ENCODE measurements at regions not wholly inside any gene's neighbourhood (a gene's known extent, or its start where the extent isn't known, plus 50 kb on each side); places are given as distances from the start of the nearest gene placed in this dataset.

DNA sequence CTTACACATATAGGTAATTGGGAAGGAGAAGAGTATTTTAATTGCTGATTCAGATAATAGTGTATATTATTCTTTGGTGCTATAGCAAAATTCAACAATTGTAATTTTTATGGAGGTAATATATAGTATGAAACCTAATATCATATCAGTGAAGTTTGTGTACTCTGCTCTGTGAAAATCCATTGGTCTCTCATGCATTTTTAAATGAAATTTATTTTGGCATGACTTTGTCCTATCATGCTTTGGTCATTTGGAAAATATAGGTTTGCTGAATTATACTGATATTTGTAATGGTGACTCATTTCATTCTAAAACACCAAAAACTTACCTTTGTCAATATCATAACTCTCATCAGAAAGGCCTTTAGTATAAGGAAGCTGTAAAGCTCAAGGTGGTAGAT, 962.0 kb upstream of the NOVA1 start:
- H3K9me3 ChIP-seq (ENCODE audit: control insufficient read depth, insufficient read depth, low read depth, low read length) = no peaks in the 10 kb centered on the region
- CTCF ChIA-PET = no interaction called here

DNA sequence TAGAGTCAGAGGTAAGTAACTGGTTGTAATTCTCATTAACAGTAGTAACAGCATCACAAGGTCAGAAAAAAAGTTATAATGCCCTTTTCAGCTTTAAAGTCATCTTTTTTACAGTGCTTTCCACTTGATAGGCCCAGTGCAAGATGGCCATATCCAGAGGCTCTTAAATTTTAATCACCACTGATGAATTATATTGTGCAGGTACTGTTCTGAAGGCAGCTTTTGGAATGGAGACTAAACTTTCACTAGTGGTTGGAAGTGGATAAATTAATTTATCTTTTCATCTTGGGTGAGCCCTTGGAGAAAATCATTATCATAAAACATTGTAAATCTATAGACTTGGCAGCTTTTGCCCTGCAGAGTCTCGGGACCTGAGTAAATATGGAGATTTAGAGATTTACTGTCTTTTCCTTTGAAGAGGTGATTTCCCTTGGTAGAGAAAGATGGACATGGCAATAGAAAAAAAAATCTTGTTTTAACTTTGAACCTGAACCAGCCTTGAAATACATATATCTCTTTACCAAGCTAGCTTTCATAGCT, 969.1 kb upstream of the NOVA1 start:
- no peak overlapping the region for H3K4me3 ChIP-seq (ENCODE audit: low read depth, low read length)
- no peak overlapping the region for H3K27ac ChIP-seq (ENCODE audit: extremely low read depth, low read depth, low read length)
- no peaks in the 10 kb centered on the region for H3K36me3 ChIP-seq (ENCODE audit: control insufficient read depth in 2 of 2, insufficient read depth in 1 of 2, low read length in 2 of 2)
- CTCF ChIA-PET = no interaction called here
- no peaks in the 10 kb centered on the region for H3K4me1 ChIP-seq (ENCODE audit: control insufficient read depth, insufficient read depth, low read length)
- POLR2A ChIA-PET = no interaction called here
- TF ChIP-seq GLIS2 (tag by site-specific recombination; IDR thresholded peaks at IDR 0.05) (no peak), HOXD13 (CRISPR knock-in tag; IDR thresholded peaks at IDR 0.05; ENCODE audit: borderline replicate concordance) (no peak), YY2 (tag by site-specific recombination; IDR thresholded peaks at IDR 0.05) (no peak), IKZF3 (tag by site-specific recombination; IDR thresholded peaks at IDR 0.05) (no peak), ZNF621 (tag by site-specific recombination; IDR thresholded peaks at IDR 0.05) (no peak), ZNF140 (tag by site-specific recombination; IDR thresholded peaks at IDR 0.05) (no peak), ZNF624 (tag by site-specific recombination; IDR thresholded peaks at IDR 0.05) (no peak), KLF1 (tag by site-specific recombination; IDR thresholded peaks at IDR 0.05) (no peak), ZBTB1 (tag by site-specific recombination; IDR thresholded peaks at IDR 0.05) (no peak), ZNF175 (tag by site-specific recombination; IDR thresholded peaks at IDR 0.05) (no peak), GLI4 (tag by site-specific recombination; IDR thresholded peaks at IDR 0.05) (no peak), ZNF549 (tag by site-specific recombination; IDR thresholded peaks at IDR 0.05) (no peak), ZEB2 (tag by site-specific recombination; IDR thresholded peaks at IDR 0.05) (no peak), ZNF501 (tag by site-specific recombination; IDR thresholded peaks at IDR 0.05) (no peak), GLIS1 (tag by site-specific recombination; IDR thresholded peaks at IDR 0.05) (no peak), ZNF214 (tag by site-specific recombination; IDR thresholded peaks at IDR 0.05; ENCODE audit: borderline replicate concordance) (no peak), ZNF184 (tag by site-specific recombination; IDR thresholded peaks at IDR 0.05) (no peak), KLF9 (tag by site-specific recombination; IDR thresholded peaks at IDR 0.05; ENCODE audit: low read depth) (no peak)
- TF ChIP-seq, protein P1, sequence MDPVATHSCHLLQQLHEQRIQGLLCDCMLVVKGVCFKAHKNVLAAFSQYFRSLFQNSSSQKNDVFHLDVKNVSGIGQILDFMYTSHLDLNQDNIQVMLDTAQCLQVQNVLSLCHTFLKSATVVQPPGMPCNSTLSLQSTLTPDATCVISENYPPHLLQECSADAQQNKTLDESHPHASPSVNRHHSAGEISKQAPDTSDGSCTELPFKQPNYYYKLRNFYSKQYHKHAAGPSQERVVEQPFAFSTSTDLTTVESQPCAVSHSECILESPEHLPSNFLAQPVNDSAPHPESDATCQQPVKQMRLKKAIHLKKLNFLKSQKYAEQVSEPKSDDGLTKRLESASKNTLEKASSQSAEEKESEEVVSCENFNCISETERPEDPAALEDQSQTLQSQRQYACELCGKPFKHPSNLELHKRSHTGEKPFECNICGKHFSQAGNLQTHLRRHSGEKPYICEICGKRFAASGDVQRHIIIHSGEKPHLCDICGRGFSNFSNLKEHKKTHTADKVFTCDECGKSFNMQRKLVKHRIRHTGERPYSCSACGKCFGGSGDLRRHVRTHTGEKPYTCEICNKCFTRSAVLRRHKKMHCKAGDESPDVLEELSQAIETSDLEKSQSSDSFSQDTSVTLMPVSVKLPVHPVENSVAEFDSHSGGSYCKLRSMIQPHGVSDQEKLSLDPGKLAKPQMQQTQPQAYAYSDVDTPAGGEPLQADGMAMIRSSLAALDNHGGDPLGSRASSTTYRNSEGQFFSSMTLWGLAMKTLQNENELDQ (tag by site-specific recombination; IDR thresholded peaks at IDR 0.05; ENCODE audit: low read depth) = no peak
- no peaks in the 10 kb centered on the region for H3K9me3 ChIP-seq (ENCODE audit: control insufficient read depth, insufficient read depth, low read depth, low read length)

More for the DNA sequence above, 962.0 kb upstream of the NOVA1 start:
- POLR2A ChIA-PET = no interaction called here
- Histone ChIP-seq H3K36me3 (ENCODE audit: control insufficient read depth in 2 of 2, insufficient read depth in 1 of 2, low read length in 2 of 2) (no peaks in the 10 kb centered on the region), H3K4me1 (ENCODE audit: control insufficient read depth, insufficient read depth, low read length) (no peaks in the 10 kb centered on the region), H3K4me3 (ENCODE audit: low read depth, low read length) (no peak overlapping the region), H3K27ac (ENCODE audit: extremely low read depth, low read depth, low read length) (no peak overlapping the region)
- TF ChIP-seq GLI2 (tag by site-specific recombination; IDR thresholded peaks at IDR 0.05; ENCODE audit: borderline replicate concordance, low read depth) (no peak), ZFP3 (tag by site-specific recombination; IDR thresholded peaks at IDR 0.05; ENCODE audit: low read depth) (no peak), ZNF223 (tag by site-specific recombination; IDR thresholded peaks at IDR 0.05) (no peak), ZNF341 (tag by site-specific recombination; IDR thresholded peaks at IDR 0.05; ENCODE audit: low read depth) (no peak), MYNN (tag by site-specific recombination; IDR thresholded peaks at IDR 0.05; ENCODE audit: borderline replicate concordance) (no peak), BCL11A (tag by site-specific recombination; IDR thresholded peaks at IDR 0.05; ENCODE audit: low read depth) (no peak), ZNF335 (tag by site-specific recombination; conservative IDR thresholded peaks at IDR 0.05) (no peak), ZNF292 (tag by site-specific recombination; IDR thresholded peaks at IDR 0.05; ENCODE audit: borderline replicate concordance, low read depth) (no peak), ZNF837 (tag by site-specific recombination; IDR thresholded peaks at IDR 0.05) (no peak), KLF10 (tag by site-specific recombination; IDR thresholded peaks at IDR 0.05) (no peak), ZSCAN30 (tag by site-specific recombination; IDR thresholded peaks at IDR 0.05) (no peak), WT1 (tag by site-specific recombination; IDR thresholded peaks at IDR 0.05) (no peak), ZNF792 (tag by site-specific recombination; IDR thresholded peaks at IDR 0.05) (no peak), PRDM1 (tag by site-specific recombination; IDR thresholded peaks at IDR 0.05) (no peak), ZNF155 (tag by site-specific recombination; IDR thresholded peaks at IDR 0.05) (no peak)
- TF ChIP-seq, protein P2, sequence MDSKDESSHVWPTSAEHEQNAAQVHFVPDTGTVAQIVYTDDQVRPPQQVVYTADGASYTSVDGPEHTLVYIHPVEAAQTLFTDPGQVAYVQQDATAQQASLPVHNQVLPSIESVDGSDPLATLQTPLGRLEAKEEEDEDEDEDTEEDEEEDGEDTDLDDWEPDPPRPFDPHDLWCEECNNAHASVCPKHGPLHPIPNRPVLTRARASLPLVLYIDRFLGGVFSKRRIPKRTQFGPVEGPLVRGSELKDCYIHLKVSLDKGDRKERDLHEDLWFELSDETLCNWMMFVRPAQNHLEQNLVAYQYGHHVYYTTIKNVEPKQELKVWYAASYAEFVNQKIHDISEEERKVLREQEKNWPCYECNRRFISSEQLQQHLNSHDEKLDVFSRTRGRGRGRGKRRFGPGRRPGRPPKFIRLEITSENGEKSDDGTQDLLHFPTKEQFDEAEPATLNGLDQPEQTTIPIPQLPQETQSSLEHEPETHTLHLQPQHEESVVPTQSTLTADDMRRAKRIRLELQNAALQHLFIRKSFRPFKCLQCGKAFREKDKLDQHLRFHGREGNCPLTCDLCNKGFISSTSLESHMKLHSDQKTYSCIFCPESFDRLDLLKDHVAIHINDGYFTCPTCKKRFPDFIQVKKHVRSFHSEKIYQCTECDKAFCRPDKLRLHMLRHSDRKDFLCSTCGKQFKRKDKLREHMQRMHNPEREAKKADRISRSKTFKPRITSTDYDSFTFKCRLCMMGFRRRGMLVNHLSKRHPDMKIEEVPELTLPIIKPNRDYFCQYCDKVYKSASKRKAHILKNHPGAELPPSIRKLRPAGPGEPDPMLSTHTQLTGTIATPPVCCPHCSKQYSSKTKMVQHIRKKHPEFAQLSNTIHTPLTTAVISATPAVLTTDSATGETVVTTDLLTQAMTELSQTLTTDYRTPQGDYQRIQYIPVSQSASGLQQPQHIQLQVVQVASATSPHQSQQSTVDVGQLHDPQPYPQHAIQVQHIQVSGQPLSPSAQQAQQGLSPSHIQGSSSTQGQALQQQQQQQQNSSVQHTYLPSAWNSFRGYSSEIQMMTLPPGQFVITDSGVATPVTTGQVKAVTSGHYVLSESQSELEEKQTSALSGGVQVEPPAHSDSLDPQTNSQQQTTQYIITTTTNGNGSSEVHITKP (tag by site-specific recombination; IDR thresholded peaks at IDR 0.05) = no peak

Data from HEK293 (cell line).